HEK293T (cell line): ENCODE measurements at regions not wholly inside any gene's neighbourhood (a gene's known extent, or its start where the extent isn't known, plus 50 kb on each side); places are given as distances from the start of the nearest gene placed in this dataset.

Source experiments
- HDGF ChIP-seq: fragments of 450-650 bp; IDR thresholded peaks from 2 replicates; pipeline ENCODE4 v1.6.1; 2017; ENCODE audit warnings: antibody characterized with exemption, borderline replicate concordance
- SP1 ChIP-seq: fragments of 450-650 bp; IDR thresholded peaks from 2 replicates; pipeline ENCODE4 v1.6.1; 2017

- TF ChIP-seq SP1 = no peak
- TF ChIP-seq HDGF = no peak
Observed at GRCh38 chr4:58843455-58843854, 1733.3 kb upstream of the IGFBP7 start.
